HepG2 (cell line): ENCODE measurements at regions not wholly inside any gene's neighbourhood (a gene's known extent, or its start where the extent isn't known, plus 50 kb on each side); places are given as distances from the start of the nearest gene placed in this dataset.

ENCODE experiments used
- ATAC-seq: fragments of 200-7000 bp; cut with Tn5 transposase; 3 replicates; pipeline ENCODE4 v1.9.1; 2020; ENCODE audit warnings: mild to moderate bottlenecking, moderate library complexity
- BruUV-seq: library from RNA; stranded (reverse); fragments of 400-500 nt; replicated peaks from 2 replicates; lab custom pipeline; 2021; lab: Mats Ljungman, UMichigan
- CTCF ChIA-PET: fragments of 300-600 bp; formaldehyde crosslinking; extraction: SDS; loops from one replicate; lab custom pipeline; 2021; ENCODE audit warnings: low total read pairs, inconsistent platforms, low intra/inter-chr PET ratio; lab: Yijun Ruan, JAX
- POLR2A ChIA-PET: fragments of 350-600 bp; sonication (Branson Sonifier 250); formaldehyde crosslinking; loops from one replicate; lab custom pipeline; 2020; ENCODE audit warnings: antibody characterized with exemption, inconsistent platforms; lab: Yijun Ruan, JAX
- DNase-seq: peaks from one replicate; pipeline ENCODE4 v3.0.0-alpha.2; 2015; ENCODE audit warnings: low spot score
- FAIRE-seq: peaks from 3 replicates; lab custom pipeline; 2011; peaks lifted over from hg19 to GRCh38; lab: Jason Lieb, UNC
- H2AFZ ChIP-seq: one replicate; pipeline ENCODE4 v1.6.1; 2011; ENCODE audit warnings: low read length, inconsistent platforms
- H3K27ac ChIP-seq: fragments of 300-600 bp; 3 replicates; pipeline ENCODE4 v1.8.0; 2011; ENCODE audit warnings: mixed run types, mild to moderate bottlenecking, mixed read lengths, low read length, inconsistent platforms; ENCODE audit not compliant: insufficient read depth; ENCODE audit errors: extremely low read length
- H3K27me3 ChIP-seq, 2 experiments: fragments of 200-600 bp in 1 of 2; 2 replicates in 1 of 2; 3 replicates in 1 of 2; pipeline versions ENCODE4 v1.6.0 to v1.8.0; 2011; ENCODE audit warnings: low read length in 2 of 2, mild to moderate bottlenecking in 2 of 2, moderate library complexity in 2 of 2, inconsistent platforms in 1 of 2; ENCODE audit not compliant: insufficient read depth in 2 of 2, control insufficient read depth in 1 of 2
- H3K36me3 ChIP-seq, 2 experiments: fragments of 200-600 bp in 1 of 2; replicated peaks in 1 of 2; 2 replicates in 1 of 2; 3 replicates in 1 of 2; pipeline versions ENCODE4 v1.5.1 to v1.8.0; 2011; ENCODE audit warnings: low read length in 2 of 2, inconsistent platforms in 1 of 2; ENCODE audit not compliant: insufficient read depth in 2 of 2, control insufficient read depth in 1 of 2
- H3K4me1 ChIP-seq: 2 replicates; pipeline ENCODE4 v1.5.1; 2012; ENCODE audit warnings: low read length, inconsistent platforms; ENCODE audit not compliant: insufficient read depth
- H3K4me2 ChIP-seq: 2 replicates; pipeline ENCODE4 v1.6.0; 2011; ENCODE audit warnings: low read depth, low read length, inconsistent platforms
- H3K4me3 ChIP-seq, 3 experiments: fragments of 200-600 bp in 1 of 3; sonication (generic), shearing (Covaris generic) in 1 of 3; replicated peaks in 1 of 3; 2 replicates each; pipeline ENCODE4 v1.5.1; 2011 to 2016; ENCODE audit warnings: low read length in 3 of 3, inconsistent platforms in 2 of 3, low read depth in 2 of 3, mild to moderate bottlenecking in 2 of 3, control low read depth in 1 of 3, mixed read lengths in 1 of 3; ENCODE audit not compliant: insufficient read depth in 1 of 3
- H3K79me2 ChIP-seq: one replicate; pipeline ENCODE4 v1.6.1; 2011; ENCODE audit warnings: low read length, inconsistent platforms; ENCODE audit not compliant: insufficient read depth
- H3K9ac ChIP-seq: 2 replicates; pipeline ENCODE4 v1.6.0; 2011; ENCODE audit warnings: mild to moderate bottlenecking, low read depth, low read length, inconsistent platforms; ENCODE audit not compliant: insufficient read depth
- H3K9me3 ChIP-seq: 2 replicates; pipeline ENCODE4 v1.5.1; 2012; ENCODE audit warnings: mild to moderate bottlenecking, low read length
- H4K20me1 ChIP-seq: 2 replicates; pipeline ENCODE4 v1.6.0; 2011; ENCODE audit warnings: inconsistent platforms, mild to moderate bottlenecking, low read length, moderate library complexity; ENCODE audit not compliant: insufficient read depth
- CENPBD1 ChIP-seq: sonication (generic); formaldehyde crosslinking; IDR thresholded peaks from 2 replicates; pipeline ENCODE4 v1.8.0; 2022; ENCODE audit warnings: missing genetic modification reagents, low read depth, mild to moderate bottlenecking, borderline replicate concordance
- RNF2 ChIP-seq: fragments of 450-650 bp; conservative IDR thresholded peaks from 2 replicates; pipeline ENCODE4 v1.6.1; 2016; ENCODE audit warnings: low read depth
- ZNF10 ChIP-seq: sonication (generic); formaldehyde crosslinking; IDR thresholded peaks from 2 replicates; pipeline ENCODE4 v1.4.0; 2020; ENCODE audit warnings: mild to moderate bottlenecking, low read depth, missing genetic modification reagents, borderline replicate concordance
- ZNF264 ChIP-seq: sonication (generic); formaldehyde crosslinking; IDR thresholded peaks from 2 replicates; pipeline ENCODE4 v1.4.0; 2020; ENCODE audit warnings: missing genetic modification reagents
- ZNF34 ChIP-seq: sonication (generic); formaldehyde crosslinking; IDR thresholded peaks from 2 replicates; pipeline ENCODE4 v1.4.0; 2020; ENCODE audit warnings: mild to moderate bottlenecking, missing genetic modification reagents, borderline replicate concordance
- ZNF546 ChIP-seq: sonication (generic); formaldehyde crosslinking; conservative IDR thresholded peaks from 2 replicates; pipeline ENCODE4 v1.8.1; 2023; ENCODE audit warnings: mild to moderate bottlenecking, missing genetic modification reagents
- WGBS: methylation state at CpG from one replicate; pipeline ENCODE4 v1.1.6; 2017; ENCODE audit warnings: low lambda C conversion rate; 5-methylcytosine and 5-hydroxymethylcytosine counted together
- in situ Hi-C: cut with HindIII; loops from 2 replicates; pipeline ENCODE4 v1.10.0; 2017; ENCODE audit warnings: low pct_unique_long_range_greater_than_20kb; ENCODE audit not compliant: extremely low pct_ligation_motif_present
- intact Hi-C: fragments of 100-400 bp; cut with micrococcal nuclease; formaldehyde crosslinking; loops from one replicate; pipeline ENCODE4 v1.10.0; 2022; ENCODE audit not compliant: unreplicated experiment
- TF ChIP-seq, protein P1 (sequence below): sonication (generic); formaldehyde crosslinking; IDR thresholded peaks from 2 replicates; pipeline ENCODE4 v1.4.0; 2020; ENCODE audit warnings: missing genetic modification reagents, borderline replicate concordance

GRCh38 chr17:63150490-63150889 is 184.5 kb downstream of the TANC2 start:
- Histone ChIP-seq H3K4me1 (no peaks in the 10 kb centered on the region), H2AFZ (no peak overlapping the region), H3K79me2 (no peaks in the 10 kb centered on the region), H3K4me2 (no peak overlapping the region), H3K9me3 (no peaks in the 10 kb centered on the region), H3K36me3 (no peaks in the 10 kb centered on the region), H4K20me1 (no peaks in the 10 kb centered on the region), H3K27me3 (no peaks in the 10 kb centered on the region), H3K9ac (no peak overlapping the region), H3K27ac (no peak overlapping the region), H3K4me3 (no peak overlapping the region)
- CTCF ChIA-PET = no interaction called here
- 4% methylated on average over 1 of the region's 1 CpG for WGBS
- ATAC-seq = no peak
- DNase-seq = no peak
- POLR2A ChIA-PET = no interaction called here
- in situ Hi-C loops (no loop called here), intact Hi-C loops (no loop called here)
- TF ChIP-seq ZNF10 (CRISPR knock-in tag) (no peak), ZNF34 (CRISPR knock-in tag) (no peak), RNF2 (no peak), ZNF264 (CRISPR knock-in tag) (no peak), ZNF546 (CRISPR knock-in tag) (no peak), CENPBD1 (no peak)
- TF ChIP-seq, protein P1, sequence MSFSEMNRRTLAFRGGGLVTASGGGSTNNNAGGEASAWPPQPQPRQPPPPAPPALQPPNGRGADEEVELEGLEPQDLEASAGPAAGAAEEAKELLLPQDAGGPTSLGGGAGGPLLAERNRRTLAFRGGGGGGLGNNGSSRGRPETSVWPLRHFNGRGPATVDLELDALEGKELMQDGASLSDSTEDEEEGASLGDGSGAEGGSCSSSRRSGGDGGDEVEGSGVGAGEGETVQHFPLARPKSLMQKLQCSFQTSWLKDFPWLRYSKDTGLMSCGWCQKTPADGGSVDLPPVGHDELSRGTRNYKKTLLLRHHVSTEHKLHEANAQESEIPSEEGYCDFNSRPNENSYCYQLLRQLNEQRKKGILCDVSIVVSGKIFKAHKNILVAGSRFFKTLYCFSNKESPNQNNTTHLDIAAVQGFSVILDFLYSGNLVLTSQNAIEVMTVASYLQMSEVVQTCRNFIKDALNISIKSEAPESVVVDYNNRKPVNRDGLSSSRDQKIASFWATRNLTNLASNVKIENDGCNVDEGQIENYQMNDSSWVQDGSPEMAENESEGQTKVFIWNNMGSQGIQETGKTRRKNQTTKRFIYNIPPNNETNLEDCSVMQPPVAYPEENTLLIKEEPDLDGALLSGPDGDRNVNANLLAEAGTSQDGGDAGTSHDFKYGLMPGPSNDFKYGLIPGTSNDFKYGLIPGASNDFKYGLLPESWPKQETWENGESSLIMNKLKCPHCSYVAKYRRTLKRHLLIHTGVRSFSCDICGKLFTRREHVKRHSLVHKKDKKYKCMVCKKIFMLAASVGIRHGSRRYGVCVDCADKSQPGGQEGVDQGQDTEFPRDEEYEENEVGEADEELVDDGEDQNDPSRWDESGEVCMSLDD (CRISPR knock-in tag) = no peak
- no TSS peak for BruUV-seq
- FAIRE-seq = no peak
